HG03558 (cell line): ENCODE measurements at regions not wholly inside any gene's neighbourhood (a gene's known extent, or its start where the extent isn't known, plus 50 kb on each side); places are given as distances from the start of the nearest gene placed in this dataset.
"Not testable (repeated sequence)": the region's sequence is repeated elsewhere in the genome, so short reads cannot be mapped to it uniquely, and the experiment has no call there.

Source experiments
- ATAC-seq: cut with Tn5 transposase; IDR thresholded peaks from one replicate; pipeline ENCODE4 v1.9.1; 2021; ENCODE audit warnings: moderate number of reproducible peaks; ENCODE audit not compliant: unreplicated experiment; ENCODE audit errors: extremely low read depth

DNA sequence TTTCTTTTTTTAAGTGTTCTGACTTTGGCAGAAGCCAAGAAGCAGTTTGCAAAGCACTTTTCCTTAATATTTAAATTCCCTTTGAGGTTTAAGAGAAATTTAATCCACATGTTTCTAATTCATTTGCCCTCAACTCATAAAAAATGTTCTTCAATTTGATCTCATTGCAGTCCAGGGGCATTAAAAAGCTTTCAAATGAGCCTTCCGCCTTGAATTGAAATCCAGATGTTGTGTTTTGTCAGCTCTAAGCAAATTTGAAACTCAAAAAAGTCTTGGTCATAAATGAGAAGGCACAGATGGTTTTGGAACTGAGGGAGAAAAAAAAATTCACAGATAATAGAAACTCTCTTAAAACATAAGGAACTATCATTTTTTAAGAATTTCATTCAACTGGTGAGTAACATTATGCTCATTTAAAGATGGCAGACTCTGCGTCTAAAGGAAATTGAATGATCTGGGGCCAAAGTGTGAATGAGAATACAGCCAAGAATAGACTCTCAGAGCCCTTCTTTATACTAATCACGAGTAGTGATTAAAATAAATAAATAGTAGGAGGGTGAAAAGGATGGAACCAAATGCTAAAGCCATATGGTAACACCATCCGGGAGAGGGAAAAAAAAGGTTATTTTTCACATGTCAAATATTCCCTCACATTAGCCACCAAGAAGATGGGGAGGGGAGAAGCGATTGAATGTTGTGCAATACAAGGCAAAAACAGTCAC is 1304.7 kb downstream of the CDH8 start:
- no peak for ATAC-seq

DNA sequence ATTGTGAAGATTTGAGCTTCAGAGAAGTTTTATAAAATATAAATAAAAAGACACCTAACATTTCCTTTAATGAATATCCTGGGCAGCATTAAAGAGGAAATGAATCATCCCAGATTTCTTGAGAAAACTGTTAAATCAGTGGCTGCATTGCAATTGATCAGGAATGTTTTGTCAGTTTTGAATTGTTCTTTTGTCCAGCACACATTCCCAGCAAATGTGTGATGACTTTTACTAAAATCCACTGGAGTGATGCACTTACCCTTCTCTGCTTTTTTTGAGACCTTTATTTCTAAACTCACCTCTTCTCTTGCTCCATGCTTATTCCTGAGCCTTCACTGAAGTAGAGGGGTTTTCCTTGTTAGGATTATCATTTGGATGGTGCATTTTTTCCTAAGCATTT is 1307.2 kb downstream of the CDH8 start:
- no peak for ATAC-seq

DNA sequence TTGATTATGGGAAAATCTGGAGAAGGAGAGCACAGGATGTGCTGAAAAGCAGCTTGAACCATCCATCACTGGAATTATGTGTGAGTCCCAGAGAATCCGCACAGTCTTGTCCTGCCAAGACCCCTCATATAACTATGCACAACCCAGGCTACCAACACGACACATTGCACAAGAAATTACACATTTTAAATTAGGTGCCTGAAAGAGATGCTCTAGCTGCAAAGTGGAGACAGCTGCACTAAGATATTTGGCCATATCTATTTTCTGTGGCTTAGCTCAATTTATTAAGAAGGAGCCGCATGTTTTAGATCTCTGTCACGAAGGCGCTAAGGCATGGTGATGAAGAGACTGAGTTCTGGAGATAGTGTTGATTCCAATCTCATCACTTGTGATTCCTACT is 1308.4 kb downstream of the CDH8 start:
- ATAC-seq: no peak

DNA sequence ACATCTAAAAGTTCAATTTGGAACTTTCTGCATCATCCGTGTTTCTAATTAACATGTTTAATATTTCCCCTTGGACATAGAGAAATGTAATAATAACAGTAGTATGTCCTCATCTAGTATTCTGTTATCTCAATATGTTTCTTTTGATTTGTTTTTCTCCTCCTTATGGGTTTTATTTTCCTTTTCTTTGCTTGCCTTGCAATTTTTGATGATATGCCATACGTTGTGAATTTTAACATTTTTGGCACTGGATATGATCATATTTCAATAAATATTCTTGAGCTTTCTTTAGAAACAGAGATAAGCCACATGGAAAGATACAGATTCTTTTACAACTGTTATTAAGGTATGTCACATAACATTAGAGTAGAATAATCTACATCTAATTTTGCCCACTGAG is 1316.2 kb downstream of the CDH8 start:
- no peak for ATAC-seq

DNA sequence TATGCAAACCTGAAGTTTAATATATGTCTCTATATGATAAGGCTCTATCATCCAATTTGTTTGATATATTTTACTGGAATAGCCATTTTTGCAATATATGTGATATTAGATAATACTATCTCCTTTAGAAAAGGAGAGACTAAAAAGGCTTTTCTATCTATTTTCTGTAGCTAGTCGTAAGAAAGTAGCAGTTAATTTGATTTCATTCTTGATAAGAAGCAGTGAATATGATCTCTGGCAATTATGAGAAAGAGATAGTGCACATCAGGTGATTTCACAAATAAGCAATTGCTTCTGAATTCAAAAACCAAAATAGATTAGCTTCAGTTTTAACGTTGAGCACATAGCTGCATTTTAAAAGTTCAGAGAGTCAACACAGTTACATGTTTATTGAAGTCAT is 1318.4 kb downstream of the CDH8 start:
- ATAC-seq: no peak

DNA sequence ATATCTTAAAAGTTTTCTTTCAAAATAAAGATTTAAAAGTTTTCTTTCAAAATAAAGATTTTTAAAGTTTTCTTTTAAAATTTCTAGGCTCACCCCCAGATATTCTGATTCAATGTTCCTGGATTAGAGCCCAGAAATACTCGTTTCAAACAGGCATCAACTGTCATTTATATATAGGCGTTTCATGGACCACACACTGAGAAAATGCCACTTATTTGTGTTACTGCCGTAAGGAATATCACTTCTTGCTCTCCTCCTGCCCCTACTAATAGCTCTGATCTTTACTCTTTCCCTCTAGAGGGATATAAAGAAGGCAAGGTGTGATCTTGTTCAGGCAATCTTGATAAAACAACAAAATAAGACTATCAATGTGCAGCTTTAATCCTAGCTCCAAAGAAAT is 1324.1 kb downstream of the CDH8 start:
- ATAC-seq: no peak

DNA sequence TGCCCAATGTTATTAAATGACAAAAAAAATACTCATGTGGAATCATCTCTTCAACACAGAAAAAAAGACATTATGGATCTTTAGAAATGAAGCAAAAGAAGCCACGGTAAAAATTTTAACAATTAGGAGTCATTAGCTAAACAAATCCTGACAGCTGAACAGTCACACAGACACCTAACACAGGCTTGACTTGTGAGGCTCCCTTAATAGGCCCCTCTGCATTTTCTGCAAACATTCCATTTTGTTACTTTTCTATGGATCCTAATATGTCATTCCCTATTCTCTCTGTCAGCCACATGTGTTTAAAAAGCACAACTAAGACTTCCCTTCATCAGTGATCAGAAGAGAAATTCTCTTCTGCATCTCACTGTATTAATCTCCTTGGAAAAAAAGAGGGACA is 1331.5 kb downstream of the CDH8 start:
- no peak for ATAC-seq

DNA sequence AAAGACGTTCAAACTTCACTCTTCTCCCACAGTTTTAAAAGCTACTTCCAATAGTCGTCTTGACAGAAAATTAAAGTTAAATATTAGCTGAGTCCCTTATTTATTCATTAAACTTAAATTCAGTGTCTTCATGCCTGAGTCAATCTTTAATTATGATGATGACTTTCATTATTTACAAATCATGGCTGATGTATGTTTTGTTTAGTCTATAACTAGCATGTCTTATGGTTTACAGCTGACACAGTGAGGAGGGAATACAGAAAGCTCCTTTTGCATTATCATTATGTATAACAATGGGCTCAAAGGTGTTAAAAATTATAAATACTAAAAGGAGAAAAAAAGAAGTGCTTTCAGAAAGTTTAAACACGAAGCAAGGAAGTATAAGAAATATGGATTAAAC is 1333.1 kb downstream of the CDH8 start:
- ATAC-seq: no peak

DNA sequence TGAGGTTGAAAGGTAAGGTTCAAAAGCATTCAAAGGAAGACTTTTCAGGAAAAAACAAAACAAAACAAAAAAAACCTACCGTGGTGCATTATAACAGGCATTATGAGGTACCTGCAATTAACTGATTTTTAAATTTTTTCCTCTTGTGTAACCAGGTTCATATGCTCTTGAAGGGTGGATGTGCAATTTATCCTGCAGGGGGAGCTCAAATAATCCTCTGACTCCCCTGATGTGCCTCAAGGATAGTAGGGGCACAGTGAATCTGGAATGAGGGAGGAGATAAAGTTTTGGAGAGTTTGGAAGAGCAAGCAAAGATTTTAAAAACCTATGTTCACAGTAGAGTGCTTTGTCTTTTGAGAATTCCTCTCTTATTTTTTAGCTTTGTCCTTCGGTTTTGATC is 1349.4 kb downstream of the CDH8 start:
- ATAC-seq: no peak

DNA sequence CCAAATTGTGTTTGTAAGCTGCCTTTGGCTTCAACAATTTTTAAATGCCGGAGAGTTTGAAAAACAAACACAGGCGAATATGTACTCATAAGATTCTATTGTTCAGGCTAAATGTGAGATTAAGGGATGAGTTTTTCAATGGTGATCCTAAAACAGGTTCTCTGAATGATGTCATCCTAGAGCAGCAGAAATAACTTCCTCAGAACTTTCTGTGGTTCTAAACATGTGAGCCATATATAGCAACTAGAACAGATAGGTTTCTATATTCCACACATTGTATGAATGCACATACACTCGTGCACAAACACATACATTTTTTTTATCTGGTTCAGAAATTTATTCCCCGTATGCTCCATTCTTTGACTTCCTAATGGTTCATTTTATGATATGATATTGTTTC is 1352.2 kb downstream of the CDH8 start:
- ATAC-seq: no peak

DNA sequence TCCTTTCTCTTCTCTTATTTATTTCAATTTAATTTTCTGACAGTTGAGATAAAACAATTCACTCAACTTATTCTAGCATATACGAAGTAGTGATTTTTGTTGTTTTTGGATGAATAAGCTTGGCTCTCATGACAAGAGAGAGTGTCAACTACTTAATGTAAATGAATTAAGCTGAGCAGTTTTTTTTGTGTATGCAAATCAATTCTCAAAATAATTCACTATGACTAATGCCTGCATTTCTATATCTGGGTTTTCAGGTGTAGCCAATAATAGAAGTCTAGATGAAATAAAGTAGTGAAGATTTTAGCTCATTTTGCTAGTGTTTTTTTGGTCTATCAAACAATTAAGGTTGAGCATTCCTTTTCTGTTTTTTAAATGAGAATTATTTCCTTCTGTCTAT is 1354.0 kb downstream of the CDH8 start:
- no peak for ATAC-seq

DNA sequence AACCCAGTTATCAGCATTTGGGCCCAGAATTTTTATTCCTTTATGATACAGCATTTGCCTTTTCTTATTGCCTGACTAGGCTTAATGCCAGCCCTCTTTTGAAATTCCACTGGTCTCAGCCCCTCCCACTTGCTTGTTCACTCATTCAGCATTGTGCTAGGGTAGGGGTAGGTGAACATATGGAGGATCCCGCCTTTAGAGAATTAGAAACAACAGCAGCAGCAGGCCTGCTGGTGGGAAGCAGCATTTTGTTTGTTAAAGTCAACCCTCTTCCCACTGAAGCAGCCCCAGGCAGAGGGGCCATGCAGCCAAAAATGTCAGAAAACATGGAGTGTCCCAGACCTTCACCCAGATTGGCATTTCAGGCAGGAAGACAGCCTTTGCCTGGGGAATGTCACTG is 1355.2 kb downstream of the CDH8 start:
- no peak for ATAC-seq

DNA sequence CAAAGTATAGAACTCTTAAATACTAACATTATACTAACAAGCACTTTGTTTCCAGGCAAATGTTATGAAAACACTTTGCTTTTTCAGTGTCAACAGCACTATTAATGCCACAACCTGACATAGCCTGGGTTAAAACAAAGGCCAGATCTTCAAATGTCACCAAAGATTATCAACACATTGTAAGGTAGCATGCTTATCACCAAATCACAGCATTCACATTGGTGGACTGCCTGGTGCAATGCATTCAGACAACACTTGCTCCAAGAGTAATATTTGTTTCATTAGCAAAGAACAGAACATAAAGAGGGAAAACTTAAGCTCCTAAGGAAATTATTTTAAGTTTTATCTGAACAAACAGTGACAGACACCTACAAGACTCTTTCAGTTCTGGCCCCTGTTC is 1361.2 kb downstream of the CDH8 start:
- no peak for ATAC-seq

DNA sequence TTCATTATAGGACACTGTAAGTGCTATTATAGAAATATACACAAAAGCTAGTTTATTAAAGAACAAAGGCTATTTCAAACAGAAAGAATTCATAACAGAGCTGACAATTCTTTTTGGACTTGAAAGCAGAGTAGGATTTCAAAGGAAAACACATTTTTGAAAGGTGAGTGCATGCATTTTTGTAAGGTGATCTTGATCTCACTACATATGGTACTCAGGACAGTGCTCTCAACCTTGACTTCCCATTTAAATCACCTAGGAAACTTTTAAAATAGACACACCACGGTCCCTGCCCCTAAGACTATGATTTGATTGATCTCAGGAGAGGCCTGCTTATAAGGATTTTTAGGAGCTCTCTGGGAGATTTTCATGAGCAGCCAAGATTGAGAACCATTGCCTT is 1362.0 kb downstream of the CDH8 start:
- no peak for ATAC-seq

DNA sequence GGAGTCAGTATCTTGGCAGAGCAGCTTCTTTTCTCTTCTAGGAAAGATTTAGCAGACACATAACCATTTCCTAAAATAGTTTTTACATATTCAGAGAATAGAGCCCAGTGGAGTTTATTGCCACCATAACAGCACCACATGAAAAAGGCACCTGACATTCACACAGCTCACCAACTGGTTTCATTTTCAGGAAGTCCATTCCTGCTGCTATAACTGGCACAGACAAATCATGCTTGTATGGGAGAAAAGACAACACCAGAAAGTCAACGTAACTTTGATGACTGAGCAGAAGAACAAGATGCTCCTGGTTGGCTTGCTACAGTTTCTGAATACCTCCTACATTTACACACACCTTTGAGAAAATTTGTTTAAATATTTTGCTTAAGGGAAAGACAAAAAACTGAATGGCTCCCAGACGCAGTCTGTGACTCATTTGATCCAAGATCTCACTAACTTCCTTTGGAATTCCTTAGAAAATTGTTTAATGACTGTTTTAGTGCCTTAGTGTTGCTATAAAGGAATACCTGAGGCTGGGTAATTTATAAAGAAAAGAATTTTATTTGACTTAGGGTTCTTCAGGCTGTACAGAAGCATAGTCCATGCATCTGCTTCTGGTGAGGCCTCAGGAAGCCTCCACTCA is 1380.6 kb downstream of the CDH8 start:
- no peak for ATAC-seq

DNA sequence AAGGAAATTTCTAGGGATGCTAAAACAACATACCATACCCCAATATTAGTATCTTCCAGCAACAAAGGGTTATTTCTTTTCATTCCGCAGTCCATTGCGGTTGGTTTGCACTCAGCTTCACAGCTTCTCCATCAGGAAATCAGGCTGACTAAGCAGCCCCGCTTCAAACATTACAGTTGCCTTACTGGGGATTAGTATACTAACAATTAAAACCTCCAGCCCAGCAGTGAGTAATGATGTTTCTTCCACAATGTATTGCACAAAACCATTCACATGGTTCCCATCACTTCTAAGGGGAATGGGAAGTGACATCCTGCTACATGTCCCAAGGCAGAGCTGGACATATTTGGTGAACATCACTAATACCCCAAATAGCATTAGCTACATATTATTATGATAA is 1384.9 kb downstream of the CDH8 start:
- no peak for ATAC-seq

DNA sequence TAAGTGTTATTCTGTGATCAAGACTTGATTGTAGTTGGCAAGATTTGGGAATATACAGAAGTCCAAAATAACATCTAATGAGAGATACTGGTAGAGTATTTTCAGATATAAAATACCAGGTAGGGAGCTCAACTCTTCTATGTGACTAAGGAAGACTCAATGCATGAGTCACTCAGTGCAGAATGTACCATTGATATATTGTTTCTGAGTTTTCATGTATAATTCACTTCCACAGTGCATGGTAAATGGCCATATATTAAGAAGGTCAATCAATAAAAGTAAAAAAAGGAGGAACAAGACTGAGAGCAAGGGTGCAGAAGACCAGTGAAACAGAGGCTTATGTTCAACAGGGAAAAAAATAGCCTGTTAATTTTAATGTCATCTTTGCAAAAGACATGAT is 1387.9 kb downstream of the CDH8 start:
- no peak for ATAC-seq

DNA sequence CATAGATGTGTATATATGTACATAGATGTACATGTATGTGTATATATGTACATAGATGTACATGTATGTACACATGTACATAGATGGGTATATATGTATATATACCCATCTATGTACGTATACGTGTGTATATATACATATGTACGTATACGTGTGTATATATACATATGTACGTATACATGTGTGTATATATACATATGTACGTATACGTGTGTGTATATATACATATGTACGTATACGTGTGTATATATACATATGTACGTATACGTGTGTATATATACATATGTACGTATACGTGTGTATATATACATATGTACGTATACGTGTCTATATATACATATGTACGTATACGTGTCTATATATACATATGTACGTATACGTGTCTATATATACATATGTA is 1388.8 kb downstream of the CDH8 start:
- ATAC-seq: not testable (repeated sequence)

DNA sequence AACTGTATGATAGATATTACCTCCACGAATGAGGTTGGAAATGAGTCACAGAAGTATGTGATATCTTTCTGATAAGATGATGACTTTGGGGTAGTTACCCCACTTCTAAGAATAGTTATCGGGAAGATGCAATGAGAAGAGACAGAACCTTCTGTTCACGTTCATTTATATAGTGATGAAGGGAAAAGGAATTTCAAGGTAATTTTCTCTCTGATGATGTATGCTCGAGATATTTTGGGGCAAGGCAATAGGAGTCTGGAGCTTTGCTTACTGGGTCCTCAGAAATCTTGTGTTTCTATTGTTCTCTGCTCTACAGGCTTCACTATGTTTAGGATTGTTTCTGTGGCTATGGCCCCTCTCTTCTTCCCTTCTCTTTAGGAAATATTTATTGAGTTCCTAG is 1389.6 kb downstream of the CDH8 start:
- ATAC-seq: no peak

DNA sequence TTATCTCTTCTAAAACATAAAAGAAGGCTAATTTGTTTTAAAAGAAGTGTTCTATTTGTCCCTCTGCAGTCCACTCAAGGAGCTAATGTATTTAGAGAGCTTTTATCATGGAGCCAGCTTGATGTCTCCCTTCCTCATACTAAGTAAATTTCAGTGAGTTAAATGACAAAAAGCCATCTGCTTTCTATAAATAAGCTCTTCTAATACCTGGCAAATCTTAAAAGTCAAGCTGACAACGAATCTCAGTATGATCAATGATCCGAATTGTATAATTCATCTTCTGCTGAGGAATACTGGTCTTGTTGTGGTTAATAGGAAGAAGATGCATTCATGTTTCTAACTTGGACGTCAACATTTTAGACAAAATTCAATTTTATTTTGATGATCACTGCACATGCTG is 1390.7 kb downstream of the CDH8 start:
- no peak for ATAC-seq

DNA sequence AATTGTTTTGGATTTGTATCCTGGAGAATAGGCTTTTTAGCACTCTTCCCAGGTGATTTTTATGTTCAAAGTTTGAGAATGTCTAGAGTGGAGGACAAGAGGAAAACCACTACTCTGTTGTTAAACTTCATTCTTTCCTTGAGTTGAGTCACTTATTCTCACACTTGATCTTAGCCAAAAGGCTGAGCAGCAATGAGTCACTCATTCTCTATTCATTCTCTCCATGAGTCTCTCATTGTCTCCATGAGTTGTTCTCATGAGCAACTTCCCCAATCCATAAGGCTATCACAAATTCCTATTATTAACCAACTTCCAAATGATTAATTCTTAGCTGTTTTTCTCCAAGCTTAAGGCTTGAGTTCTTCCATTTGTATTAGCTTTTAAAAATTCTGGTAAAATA is 1393.3 kb downstream of the CDH8 start:
- no peak for ATAC-seq

DNA sequence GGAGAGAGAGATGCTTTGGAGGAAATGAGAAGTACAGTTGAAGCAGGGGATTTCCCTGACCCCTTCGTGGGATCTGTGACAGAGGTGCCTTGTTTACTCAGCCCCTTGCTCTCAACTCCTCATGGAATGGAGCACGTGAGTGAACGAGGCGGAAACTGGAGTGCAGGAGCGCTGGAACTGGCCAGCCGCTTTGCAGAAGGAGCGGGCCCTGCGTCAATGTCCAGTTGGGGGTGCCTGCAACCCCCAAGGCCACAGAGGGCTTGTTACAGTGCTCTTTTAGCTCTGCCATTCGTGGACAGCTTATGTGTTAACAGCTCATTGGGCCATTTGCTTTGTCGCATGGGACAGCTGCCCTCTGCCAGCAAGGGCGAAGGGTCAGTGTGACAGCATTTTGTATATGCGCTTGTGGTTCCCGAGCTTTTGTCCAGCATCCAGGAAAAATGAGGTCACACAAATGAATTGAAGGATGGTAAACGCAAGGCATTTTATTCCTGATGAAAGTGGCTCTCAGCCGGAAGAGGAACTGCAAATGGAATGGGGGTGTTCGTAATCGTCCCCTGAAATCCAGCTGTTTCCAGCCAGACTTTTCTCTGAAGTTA is 1395.1 kb downstream of the CDH8 start:
- no peak for ATAC-seq
